GM21528 (cell line): ENCODE measurements at regions not wholly inside any gene's neighbourhood (a gene's known extent, or its start where the extent isn't known, plus 50 kb on each side); places are given as distances from the start of the nearest gene placed in this dataset.
"Not testable (repeated sequence)": the region's sequence is repeated elsewhere in the genome, so short reads cannot be mapped to it uniquely, and the experiment has no call there.

Experiments used
- ATAC-seq: cut with Tn5 transposase; IDR thresholded peaks from one replicate; pipeline ENCODE4 v1.9.1; 2021; ENCODE audit warnings: mild to moderate bottlenecking, moderate library complexity; ENCODE audit not compliant: unreplicated experiment, low FRiP score

GRCh38 chr4:114334363-114334762, 264.2 kb upstream of the UGT8 start:
- not testable (repeated sequence) for ATAC-seq

GRCh38 chr4:114334884-114335330, 263.7 kb upstream of the UGT8 start:
- no peak for ATAC-seq

GRCh38 chr4:114335339-114335738, 263.3 kb upstream of the UGT8 start:
- ATAC-seq = no peak

- ATAC-seq = no peak
These were observed 255.6 kb upstream of the UGT8 start for GRCh38 chr4:114343015-114343414.

- no peak for ATAC-seq
These were observed 248.9 kb upstream of the UGT8 start for GRCh38 chr4:114349543-114350175.

GRCh38 chr4:114358901-114359300, 239.7 kb upstream of the UGT8 start:
- no peak for ATAC-seq

GRCh38 chr4:114361249-114361648, 237.4 kb upstream of the UGT8 start:
- ATAC-seq = no peak

GRCh38 chr4:114364857-114365256, 233.8 kb upstream of the UGT8 start:
- no peak for ATAC-seq

- ATAC-seq = no peak
These were observed 233.0 kb upstream of the UGT8 start for GRCh38 chr4:114365591-114365990.

- ATAC-seq = no peak
These were observed 232.2 kb upstream of the UGT8 start for GRCh38 chr4:114366368-114366767.

GRCh38 chr4:114368751-114369150, 229.9 kb upstream of the UGT8 start:
- no peak for ATAC-seq

GRCh38 chr4:114373508-114373907, 225.1 kb upstream of the UGT8 start:
- no peak for ATAC-seq

GRCh38 chr4:114378305-114378903, 220.2 kb upstream of the UGT8 start:
- ATAC-seq = no peak

GRCh38 chr4:114383067-114383466, 215.5 kb upstream of the UGT8 start:
- ATAC-seq = no peak

GRCh38 chr4:114383721-114384120, 214.9 kb upstream of the UGT8 start:
- no peak for ATAC-seq

- ATAC-seq = no peak
These were observed 214.0 kb upstream of the UGT8 start for GRCh38 chr4:114384629-114385028.

- ATAC-seq = no peak
These were observed 213.2 kb upstream of the UGT8 start for GRCh38 chr4:114385195-114385985.

GRCh38 chr4:114386637-114387233, 211.9 kb upstream of the UGT8 start:
- no peak for ATAC-seq

- no peak for ATAC-seq
These were observed 209.4 kb upstream of the UGT8 start for GRCh38 chr4:114389070-114389685.

- ATAC-seq = no peak
These were observed 205.1 kb upstream of the UGT8 start for GRCh38 chr4:114393295-114394038.
